UCSD-AML1 (cell line): ENCODE measurements at regions not wholly inside any gene's neighbourhood (a gene's known extent, or its start where the extent isn't known, plus 50 kb on each side); places are given as distances from the start of the nearest gene placed in this dataset.

ENCODE experiments used
- DNase-seq: peaks from one replicate; lab custom pipeline; 2025; ENCODE audit not compliant: unreplicated experiment; lab: John Stamatoyannopoulos, UW

DNA sequence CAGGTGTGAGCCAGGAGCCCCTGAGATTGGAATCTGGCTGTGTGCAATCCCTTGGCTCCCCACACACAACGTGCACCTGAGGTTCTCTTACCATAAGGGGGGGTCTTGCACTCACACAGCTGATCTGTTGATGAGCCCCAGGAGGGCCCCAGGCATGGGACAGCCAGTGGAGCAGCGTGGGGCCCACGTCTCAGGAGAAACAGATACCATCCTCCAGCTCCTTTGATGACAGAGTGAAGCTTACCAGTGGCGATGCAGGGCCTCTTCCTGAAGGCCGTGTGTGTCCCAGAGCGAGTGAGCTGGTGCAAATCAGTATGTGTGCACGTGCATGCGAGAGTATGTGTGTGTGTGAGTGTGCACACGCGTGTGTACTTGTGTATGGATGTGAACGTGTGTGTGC, 287.4 kb downstream of the IRX1 start:
- DNase-seq, result no peak

DNA sequence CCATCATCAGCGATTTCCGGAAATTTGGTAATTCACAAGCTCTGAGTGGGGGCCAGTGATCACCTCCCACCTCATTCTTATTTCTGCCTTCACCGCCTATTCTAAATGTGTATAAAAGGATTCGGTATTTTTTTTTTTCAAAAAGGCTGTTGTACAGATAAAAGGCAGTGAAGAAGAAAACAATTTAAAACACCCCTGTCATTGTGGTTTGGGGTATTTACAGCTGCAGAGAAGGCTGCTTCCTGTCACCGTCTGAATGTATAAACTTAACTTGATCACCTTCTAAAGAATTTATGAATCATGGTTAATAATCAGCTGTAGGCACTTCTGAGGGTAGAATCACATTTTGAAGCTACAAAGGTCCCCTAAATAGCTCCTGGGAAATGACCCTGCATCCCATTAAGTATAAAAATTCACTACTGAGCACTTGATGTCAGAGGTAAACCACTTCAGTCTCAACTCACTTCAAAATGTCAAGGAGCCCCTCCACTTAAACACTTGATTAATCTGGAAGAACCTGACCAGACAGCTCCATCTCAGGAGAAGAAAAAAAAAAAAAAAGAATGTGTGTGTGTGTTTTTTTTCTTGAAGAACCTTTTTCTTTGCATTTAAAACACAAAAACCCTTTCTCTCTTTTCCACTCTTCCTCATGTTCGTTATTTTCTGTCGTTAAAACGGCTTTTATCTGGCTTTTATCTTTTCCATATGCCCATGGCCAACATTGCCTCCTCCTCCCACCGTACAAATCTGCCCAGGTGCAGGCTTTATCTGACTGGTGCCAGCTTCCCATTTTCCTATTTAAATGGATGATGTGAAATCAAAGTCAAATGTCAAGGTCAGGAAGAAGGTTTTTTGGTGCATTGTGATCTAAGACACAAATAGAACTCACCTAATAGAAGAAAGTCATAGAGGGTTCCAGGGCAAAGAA, 291.2 kb downstream of the IRX1 start:
- DNase-seq, result no peak

DNA sequence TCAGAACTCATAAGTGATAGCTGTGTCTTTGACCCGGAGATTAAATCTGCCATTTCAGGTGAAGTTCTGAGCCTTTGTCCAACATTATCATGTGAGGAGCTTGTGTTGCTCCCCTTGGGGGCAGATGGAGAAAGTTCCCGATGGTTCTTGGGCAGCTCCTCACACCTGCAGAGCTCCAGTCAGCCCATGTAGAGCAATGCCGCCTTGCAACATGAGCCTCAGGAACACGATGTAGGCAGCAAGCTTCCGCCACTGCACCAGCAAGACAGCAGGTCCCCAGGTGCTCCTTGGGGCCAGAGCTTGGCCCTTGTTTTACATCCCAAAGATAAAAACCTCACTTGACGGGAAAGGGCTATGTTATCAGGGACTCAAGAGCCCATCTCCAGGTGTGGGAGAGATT, 292.7 kb downstream of the IRX1 start:
- no peak for DNase-seq

DNA sequence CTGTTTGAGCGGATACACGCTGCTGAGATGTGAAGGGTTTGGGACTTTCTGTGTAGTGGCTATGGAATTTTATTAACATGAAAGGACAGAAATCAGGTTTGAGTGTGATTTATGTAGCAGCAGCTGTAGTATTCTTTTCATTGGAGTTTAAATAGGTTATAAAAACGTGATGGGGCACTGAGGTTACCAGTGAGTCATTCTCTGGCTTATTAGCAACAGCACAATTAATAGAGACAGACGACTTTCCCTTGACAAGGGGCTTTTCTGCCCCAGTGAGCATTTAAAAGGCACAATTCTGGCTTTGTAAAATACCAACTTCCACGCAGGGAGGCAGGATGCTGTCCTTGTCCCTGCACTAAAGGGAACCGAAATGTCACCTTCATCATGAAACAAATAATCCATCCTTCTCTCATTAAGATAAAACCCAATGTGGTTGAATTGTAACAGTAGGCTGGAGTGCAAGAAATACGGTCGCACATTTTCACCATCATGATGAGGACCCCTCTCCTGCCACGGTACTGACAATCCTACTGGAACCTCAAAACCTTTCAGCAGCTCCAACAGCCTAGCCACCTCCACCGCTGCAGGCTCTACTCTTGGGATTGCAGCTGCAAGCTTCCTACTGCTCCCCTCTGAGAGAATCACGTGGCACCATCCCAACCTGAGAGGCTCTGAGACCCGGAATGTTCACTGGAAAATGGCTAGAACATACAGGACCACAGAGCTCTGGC, 293.9 kb downstream of the IRX1 start:
- no peak for DNase-seq

DNA sequence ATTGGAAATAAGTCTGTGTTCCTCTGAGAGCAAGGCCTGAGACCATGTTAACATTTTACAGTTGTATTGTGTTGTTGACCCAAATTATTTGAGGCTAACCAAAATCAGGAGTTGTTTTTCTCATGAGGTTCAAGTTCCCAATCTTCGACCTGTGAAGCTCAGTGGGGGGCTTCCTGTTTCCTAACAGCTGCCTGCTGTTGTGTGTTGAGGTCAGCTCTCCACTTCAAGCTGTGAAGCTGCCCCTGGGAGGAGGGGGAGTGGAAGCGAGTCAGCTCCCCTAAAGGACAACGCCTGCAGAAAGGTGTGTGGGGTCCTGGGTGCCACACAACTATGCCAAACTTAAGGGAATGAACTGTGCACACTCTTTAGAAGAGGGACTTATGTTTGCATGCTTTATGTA, 295.5 kb downstream of the IRX1 start:
- no peak for DNase-seq

DNA sequence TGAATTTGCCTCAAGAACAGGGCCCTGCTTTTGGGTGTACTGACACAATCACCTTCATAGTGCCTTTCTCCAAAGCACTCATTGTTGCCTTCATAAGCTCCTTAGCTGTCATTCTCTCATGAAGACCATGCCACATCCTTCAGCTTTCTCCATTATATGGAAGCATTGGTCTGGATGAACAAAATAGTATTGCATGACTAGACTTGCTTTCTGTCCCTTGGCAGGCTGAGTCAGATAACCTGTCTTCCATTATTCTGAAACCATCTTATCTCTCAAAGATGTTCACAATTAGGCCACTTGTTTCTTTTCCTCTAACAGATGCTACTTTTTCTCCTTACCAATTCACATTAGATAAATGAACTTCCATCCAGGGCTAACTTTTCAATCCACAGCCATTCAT, 297.9 kb downstream of the IRX1 start:
- no peak for DNase-seq

DNA sequence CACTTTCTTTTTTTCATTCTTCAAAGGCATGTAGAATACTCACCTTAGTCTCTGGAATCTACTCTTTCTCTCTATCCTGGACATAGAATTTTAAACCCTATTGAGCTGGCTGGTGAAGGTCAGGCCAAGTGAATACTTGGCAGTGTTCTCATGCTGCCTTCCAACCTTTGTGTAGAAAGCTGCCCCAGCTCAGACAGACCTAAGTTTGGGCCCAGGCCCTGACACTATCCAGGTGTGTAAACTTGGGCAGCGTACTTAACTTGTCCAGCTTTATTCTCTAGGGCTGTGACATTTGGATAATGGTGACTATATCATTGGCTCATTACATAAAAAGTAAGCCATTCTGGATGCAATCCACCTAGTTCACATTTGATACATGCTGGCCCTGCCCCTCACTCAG, 298.3 kb downstream of the IRX1 start:
- no peak for DNase-seq

DNA sequence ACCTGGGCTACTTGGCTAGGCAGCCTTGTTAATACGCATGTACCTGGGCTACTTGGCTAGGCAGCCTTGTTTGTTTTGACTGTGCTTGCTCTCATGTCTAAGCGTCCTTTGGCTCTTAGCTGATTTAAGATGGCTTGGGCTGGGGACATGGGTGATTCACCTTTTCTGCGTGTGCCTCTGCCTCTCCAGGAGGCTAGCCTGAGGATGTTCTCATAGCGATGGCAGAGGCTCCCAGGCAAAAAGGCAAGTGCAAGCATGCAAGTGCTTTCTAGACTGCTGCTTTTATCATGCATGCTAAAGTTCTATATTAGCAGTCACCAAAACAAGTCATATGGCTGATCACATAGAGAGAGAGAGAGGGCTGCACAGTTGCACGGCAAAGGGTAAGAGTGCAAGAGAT, 300.5 kb downstream of the IRX1 start:
- no peak for DNase-seq

DNA sequence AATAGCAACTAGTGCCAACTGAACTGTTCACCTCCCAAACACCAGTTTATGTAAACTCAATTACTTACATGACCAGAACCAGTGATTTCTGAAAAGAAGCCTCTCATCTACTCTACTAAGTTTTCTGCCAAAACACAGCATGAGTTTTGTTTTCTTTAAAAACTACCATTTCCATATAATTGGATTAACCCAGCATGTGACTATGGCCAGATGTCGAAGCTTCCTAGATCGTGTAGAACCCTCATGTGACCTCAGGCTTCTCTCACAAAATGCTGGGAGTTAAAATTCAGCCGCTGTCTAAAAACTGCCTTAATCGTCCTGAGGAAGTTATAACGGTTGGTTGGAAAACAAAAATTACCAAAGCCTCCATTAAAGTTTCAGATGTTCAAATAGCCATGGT, 303.5 kb downstream of the IRX1 start:
- no peak for DNase-seq

DNA sequence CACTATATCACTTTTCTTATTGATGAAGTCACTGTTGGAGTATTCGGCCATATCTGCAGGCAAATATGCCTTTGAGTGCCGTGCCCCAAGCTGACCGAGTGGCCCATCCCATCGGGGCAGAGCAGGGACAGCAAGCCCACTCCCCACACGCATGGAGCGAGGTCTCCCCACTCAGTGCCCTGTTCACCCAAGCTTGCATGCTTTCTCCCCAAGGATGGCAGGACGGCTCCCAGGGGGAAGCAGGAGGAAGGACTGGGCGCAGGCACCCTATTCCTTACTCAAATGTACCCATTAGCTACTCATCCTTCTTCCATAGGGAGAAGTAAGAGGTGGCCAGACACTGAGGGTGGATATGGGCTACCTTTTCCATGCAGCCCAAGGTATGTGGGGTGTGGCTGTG, 309.0 kb downstream of the IRX1 start:
- DNase-seq, result no peak

DNA sequence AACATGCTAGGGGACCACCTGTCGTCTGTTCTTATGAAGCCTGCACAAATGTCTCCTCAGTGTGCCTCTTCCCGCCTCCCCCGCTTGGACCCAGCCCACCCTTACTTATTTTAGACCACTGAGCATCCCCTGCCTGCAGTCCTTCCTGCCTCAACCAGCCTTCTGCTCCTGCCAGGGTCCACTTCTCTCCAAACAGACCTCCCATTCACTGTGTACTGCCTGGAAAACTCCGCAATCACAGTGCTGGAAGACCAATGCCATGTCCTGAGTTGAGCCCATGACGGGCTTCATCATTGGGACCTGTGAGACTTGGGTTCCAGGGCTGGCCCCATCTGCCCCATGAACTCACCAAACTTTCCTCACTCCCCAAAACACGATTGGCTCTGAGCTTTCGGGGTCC, 309.4 kb downstream of the IRX1 start:
- DNase-seq, result no peak

DNA sequence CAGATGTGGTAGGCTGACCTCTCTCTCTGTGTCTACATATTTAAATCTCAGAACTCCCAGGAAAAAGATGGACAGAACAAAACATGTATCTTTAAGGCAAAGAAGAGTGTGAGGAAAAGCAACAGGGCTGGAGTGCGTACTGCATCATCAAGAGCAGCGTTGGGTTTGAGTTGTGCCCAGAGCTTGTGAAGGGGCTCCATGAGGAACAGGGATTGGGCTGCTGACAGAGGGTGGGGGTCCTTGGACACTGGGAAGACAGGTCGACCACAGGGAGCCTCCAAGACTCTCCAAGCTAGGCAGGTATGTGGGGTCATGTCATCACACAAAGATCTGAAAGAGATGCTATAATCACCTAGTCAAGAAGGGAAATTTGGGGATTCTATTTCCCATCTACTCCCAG, 309.9 kb downstream of the IRX1 start:
- no peak for DNase-seq

DNA sequence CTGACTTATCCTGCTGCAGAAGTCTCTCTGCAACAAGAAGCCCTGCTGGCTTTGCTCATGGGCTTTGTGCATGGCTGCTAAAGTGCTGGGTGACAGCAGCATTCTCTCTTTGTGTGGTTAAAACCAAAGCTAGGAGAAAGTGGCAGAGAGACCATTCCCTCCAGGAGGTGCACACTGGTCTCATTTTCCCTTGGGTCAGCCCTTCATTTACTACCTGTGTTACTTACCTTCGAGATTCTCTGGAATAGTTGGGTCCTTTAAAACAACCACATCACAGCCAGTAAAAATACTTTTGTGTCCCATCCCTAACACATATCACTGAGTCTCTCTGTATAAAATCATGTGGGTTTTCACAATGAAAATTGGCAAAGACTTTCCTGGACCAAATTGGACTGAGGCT, 315.5 kb downstream of the IRX1 start:
- DNase-seq, result no peak

DNA sequence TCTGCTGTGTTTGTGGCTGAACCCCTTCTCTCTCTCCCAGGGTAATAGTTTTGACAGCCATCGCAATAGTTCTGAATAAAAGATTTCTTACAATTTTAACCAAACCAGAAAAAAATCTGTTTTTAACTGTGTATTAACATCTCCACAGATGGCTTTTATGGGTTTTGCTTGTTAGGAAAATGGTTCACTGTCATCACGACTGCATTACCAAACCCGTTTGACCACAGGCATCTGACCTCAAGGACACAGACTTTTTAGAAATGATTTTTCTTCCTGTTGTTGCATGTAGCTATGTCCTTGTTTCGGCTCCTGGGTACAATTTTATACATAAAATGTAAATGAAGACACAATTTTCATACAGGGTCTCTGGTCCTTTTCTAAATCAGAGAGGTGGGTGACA, 316.1 kb downstream of the IRX1 start:
- DNase-seq, result no peak

DNA sequence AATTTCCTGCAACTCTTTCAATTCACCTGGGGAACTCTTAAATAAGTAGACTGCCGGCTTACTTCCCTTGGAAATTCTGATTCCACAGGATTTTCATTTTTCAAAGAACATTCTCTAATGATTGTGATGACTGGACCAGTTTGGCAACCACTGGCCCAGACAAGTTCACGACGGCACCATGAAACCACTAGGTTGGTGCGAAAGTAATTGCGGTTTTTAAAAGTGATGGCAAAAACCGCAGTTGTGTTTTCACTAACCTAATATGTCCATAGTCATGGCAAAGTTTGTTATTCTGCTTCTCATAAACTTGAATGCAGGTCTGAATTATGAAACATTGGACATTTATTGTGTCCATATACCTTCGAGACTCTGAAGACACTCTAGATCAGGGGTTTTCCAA, 317.2 kb downstream of the IRX1 start:
- no peak for DNase-seq

DNA sequence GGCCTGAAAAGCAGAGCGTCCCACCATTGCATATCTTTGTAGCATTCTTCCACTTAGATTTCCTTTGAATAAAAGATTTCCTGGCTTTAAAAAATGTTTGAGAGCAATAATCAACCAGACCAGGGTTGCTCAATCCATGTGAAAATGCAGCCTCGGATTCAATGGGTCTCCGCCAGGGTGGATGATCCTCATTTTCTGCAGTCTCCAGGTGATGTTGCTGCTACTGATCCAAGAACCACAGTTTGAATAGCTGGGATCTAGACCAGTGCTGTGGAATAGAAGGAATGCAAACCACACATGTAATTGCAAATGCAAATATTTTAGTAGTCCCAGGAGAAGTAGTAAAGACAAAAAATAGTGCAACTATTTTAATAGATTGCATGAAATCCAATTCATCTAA, 317.6 kb downstream of the IRX1 start:
- DNase-seq, result no peak

DNA sequence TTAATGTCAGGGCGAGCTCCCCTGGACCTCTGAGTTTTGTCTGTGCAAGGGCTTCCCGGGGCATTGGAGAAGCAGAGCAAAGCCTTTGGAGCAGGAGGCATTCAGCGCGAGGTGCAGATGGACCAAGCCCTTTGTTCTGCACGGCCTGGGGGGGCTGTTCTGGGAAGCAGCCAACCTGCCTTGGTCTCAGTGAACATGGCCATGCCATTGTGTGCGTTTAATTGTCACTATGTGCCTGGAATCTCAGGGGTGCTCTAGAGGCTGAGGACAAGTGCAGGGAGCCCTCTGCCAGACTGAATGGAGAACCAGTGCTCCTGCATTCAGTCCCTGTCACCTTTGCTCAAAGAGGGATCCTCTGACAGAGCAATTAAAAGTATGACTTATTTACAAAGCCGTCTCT, 329.4 kb downstream of the IRX1 start:
- DNase-seq, result no peak

DNA sequence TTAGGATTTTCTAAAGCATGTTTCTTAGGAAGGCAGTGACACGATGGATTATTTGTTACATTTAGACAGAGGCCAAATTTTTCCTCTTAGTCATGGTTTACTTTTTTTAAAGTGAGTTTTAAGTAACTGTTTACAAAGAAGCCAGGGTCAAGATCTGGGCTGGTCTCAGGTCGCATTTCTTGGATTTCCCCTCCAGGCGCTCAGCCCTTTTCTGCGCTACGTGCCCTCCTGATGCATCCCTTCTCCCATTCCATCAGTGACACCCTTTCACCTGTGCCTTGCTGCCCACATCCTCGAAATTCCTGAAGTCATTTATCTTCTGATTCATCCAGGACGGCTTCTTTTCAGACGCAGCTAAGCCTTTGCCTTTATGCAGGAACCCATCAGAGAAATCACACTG, 330.3 kb downstream of the IRX1 start:
- DNase-seq, result no peak

DNA sequence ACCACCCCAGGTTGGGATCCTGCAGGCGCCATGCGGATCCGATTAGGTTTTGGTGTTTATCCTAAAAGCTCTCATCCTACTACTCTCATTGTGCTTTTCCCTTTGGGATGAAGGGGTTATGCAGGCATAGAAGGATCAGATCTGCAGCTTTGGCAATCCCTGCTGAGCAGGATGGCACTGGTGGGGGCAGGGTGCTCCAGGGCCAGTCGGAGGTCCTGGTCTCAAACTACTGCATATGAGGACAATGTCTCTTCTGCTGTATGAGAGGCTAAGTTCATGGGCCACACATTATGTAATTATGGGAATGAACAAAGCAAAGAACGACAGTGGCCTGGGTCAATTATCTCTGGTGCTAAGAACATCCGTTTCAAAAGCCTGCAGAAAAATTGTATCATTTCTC, 334.2 kb downstream of the IRX1 start:
- DNase-seq, result no peak

DNA sequence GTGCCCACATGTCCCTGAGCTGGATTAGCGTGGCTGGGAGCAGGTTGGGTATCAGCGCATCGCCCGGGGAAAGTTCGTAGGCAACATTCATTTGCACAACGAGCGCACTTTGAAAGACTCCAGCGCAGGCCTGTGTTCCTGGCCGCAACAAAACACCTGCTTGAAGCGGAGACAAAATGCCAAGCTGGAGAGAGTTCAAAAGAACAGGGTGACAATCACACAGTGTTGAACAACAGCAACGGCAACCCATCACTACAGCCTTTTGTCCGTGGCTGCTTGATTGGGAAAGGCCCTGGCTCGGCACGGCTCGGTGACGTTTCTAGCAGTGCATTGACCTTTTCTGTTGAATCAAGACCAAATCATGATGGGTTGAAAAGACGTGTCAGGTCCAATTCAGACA, 336.3 kb downstream of the IRX1 start:
- DNase-seq, result no peak

DNA sequence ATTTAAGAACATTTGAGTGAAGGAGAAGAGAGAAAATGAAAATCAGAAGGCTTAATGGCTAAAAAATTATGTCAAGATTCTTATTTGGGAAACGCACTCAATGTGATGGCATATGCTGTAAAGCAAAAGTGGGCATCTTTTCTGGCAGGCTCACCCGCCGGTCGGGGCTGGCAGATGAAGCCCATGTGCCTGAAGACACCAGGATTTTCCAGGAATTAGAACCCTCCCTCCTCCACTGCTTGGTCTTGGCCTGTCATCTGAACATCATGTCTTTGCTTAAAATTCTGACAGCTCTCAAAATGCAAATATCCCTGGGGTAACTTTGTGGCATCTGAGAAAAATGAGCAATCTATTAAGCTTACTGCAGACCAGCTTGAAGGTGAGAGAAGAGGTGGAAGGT, 337.9 kb downstream of the IRX1 start:
- no peak for DNase-seq

DNA sequence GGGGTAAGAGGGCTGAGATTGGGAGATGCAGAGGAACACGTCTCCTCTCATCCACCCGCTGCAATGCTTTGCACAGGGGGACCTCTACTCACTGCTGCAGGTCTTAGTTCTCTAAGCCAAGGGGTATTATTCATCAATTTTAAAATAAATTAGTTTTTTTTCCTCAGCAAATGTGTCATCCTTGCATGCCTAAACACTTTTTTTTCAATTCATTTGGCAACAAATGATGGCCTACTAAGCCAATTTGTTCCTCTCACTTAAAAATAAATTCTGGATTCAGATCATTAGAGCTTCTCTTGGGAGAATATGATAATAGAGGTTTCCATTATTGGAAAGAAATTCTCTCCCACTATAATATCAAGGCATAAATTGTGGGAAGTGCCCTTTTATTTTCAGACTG, 338.3 kb downstream of the IRX1 start:
- no peak for DNase-seq

DNA sequence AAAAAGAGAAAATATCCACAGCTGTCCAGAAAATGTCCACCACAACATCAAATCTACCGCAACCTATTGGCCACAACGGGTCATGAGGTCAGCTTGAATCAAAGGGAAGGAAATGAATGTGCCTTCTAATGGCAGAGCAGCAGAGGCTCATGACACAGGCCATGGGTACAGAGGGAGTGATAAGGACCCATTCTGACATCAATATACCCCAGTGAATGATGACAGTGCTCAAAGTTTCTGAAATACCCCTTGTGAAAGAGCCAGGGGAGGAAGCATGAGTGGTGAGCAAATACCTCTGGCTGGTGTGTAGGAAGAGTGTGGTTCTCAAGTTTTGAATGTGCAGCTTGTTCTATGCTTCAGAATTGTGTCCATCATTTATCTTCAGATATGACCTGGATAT, 348.2 kb downstream of the IRX1 start:
- DNase-seq, result no peak
